GM10266 (cell line): ENCODE measurements at regions not wholly inside any gene's neighbourhood (a gene's known extent, or its start where the extent isn't known, plus 50 kb on each side); places are given as distances from the start of the nearest gene placed in this dataset.
"Not testable (repeated sequence)": the region's sequence is repeated elsewhere in the genome, so short reads cannot be mapped to it uniquely, and the experiment has no call there.

Experiments
- DNase-seq: peaks from one replicate; pipeline ENCODE4 v3.0.0; 2012; ENCODE audit errors: extremely low spot score
- CTCF ChIP-seq: IDR thresholded peaks from 2 replicates; pipeline ENCODE4 v1.5.1; 2012; ENCODE audit warnings: mild to moderate bottlenecking, low read depth; ENCODE audit not compliant: control insufficient read depth, insufficient read depth; ENCODE audit errors: missing control alignments

GRCh38 chr12:124088217-124088907, 115.3 kb downstream of the ZNF664 start:
- no peak for DNase-seq
- no peak for TF ChIP-seq CTCF

GRCh38 chr12:124089181-124089914, 116.3 kb downstream of the ZNF664 start:
- not testable (repeated sequence) for DNase-seq

DNA sequence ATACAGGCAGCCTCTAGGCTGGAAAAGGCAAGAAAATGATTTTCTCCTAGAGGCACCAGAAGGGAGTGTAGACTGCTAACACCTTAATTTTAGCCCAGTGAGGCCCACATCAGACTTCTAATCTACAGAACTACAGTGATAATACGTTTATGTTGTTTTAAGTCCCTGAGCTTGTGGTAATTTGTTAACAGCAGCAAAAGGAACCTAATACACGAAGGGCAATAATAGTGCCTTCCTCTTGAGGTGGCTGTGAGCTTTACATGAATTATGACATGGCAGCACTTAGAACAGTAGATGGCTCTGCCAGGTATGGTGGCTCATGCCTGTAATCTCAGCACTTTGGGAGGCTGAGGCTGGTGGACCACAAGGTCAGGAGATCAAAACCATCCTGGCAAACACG, 118.8 kb downstream of the ZNF664 start:
- no peak for DNase-seq
- no peak for TF ChIP-seq CTCF

DNA sequence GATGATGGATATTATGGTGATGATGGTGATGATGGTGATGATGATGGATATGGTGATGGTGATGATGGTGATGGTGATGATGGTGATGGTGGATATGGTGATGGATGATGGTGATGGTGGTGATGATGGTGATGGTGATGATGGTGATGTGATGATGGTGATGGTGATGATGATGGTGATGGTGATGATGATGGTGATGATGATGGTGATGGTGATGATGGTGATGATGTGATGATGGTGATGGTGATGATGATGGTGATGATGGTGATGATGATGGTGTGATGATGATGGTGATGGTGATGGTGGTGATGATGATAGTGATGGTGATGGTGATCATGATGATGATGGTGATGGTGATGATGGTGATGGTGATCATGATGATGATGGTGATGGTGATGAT, 119.5 kb downstream of the ZNF664 start:
- DNase-seq, result not testable (repeated sequence)

GRCh38 chr12:124093297-124093696, 120.3 kb downstream of the ZNF664 start:
- DNase-seq, result no peak
- no peak for TF ChIP-seq CTCF

DNA sequence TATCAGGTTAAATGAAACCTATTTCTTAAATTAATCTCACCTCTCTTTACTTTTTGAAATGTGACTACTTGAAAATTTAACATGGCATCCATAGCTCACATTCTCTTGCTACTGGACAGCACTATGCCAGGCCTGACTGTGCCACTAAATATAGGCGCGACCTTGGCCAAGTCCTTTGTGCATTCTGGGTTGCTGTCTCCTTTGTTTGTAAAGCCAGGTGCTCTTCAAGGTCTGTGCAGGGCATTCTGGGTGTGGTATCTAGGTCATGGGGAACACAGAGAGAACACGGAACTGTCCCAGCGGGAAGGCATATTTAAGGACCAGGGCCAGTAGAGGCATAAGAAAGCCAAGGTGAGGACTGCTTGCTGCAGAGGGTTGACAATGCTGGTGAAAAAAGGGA, 121.2 kb downstream of the ZNF664 start:
- no peak for TF ChIP-seq CTCF
- no peak for DNase-seq

DNA sequence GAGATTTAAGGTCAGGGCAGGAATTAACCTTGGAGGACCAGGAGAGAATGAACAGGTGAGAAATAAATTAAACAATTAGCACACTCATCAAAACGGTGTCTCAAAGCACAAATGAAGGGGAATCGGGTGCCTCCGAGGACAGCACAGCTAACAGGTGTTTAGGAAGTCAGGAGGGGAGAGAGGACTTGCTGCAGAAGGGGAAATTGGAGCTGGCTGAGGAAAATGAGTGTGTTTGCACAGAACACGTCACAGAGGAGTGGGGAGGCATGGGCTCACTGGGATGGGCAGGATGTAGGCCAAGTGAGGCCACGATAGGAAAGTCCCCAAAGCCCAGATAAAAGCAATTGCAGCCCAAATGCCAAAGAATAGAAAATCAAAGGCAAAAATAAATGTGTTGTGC, 121.7 kb downstream of the ZNF664 start:
- DNase-seq, result no peak
- TF ChIP-seq CTCF, result no peak

GRCh38 chr12:124096109-124096508, 123.1 kb downstream of the ZNF664 start:
- TF ChIP-seq CTCF, result no peak
- DNase-seq, result no peak
